ENCODE measurements at regions not wholly inside any gene's neighbourhood (a gene's known extent, or its start where the extent isn't known, plus 50 kb on each side); places are given as distances from the start of the nearest gene placed in this dataset.

- TF ChIP-seq CTCF (IDR thresholded peaks at IDR 0.05) (no peak), POLR2A (IDR thresholded peaks at IDR 0.05) (no peak)
Measured at GRCh38 chr7:10577866-10578374, 395.8 kb upstream of the PHF14 start.
